GM23338 (cell line): ENCODE measurements at regions not wholly inside any gene's neighbourhood (a gene's known extent, or its start where the extent isn't known, plus 50 kb on each side); places are given as distances from the start of the nearest gene placed in this dataset.

Source experiments
- ATAC-seq: fragments of 200-7000 bp; cut with Tn5 transposase; 3 replicates; pipeline ENCODE4 v1.9.1; 2020
- DNase-seq: peaks from one replicate; pipeline ENCODE4 v3.0.0-alpha.2; 2015; ENCODE audit warnings: low spot score
- H2AFZ ChIP-seq: fragments of 200-600 bp; sonication (generic); 2 replicates; pipeline ENCODE4 v1.8.0; 2016; ENCODE audit warnings: antibody characterized with exemption, mild to moderate bottlenecking, moderate library complexity
- H3F3A ChIP-seq: fragments of 200-600 bp; sonication (generic); replicated peaks from 2 replicates; pipeline ENCODE4 v1.8.0; 2017; ENCODE audit warnings: antibody characterized with exemption, mixed run types, low read depth
- H3K27ac ChIP-seq: fragments of 200-600 bp; sonication (generic); 2 replicates; pipeline ENCODE4 v1.6.1; 2016; ENCODE audit warnings: low read depth
- H3K27me3 ChIP-seq: fragments of 200-600 bp; sonication (generic); 2 replicates; pipeline ENCODE4 v1.8.0; 2016; ENCODE audit warnings: mild to moderate bottlenecking, mixed run types, moderate library complexity; ENCODE audit not compliant: insufficient read depth
- H3K36me3 ChIP-seq: fragments of 200-600 bp; sonication (generic); 2 replicates; pipeline ENCODE4 v1.8.0; 2016; ENCODE audit warnings: mild to moderate bottlenecking; ENCODE audit not compliant: insufficient read depth
- H3K4me1 ChIP-seq: fragments of 200-600 bp; sonication (generic); 2 replicates; pipeline ENCODE4 v1.8.0; 2016; ENCODE audit warnings: mild to moderate bottlenecking, moderate library complexity; ENCODE audit not compliant: insufficient read depth
- H3K4me2 ChIP-seq: fragments of 200-600 bp; sonication (generic); 2 replicates; pipeline ENCODE4 v1.7.1; 2017; ENCODE audit warnings: mixed run types
- H3K4me3 ChIP-seq: fragments of 200-600 bp; sonication (generic); 2 replicates; pipeline ENCODE4 v1.6.1; 2016; ENCODE audit warnings: mixed run types
- H3K79me2 ChIP-seq: fragments of 200-600 bp; sonication (generic); replicated peaks from 2 replicates; pipeline ENCODE4 v1.8.0; 2017; ENCODE audit warnings: mild to moderate bottlenecking; ENCODE audit not compliant: insufficient read depth
- H3K9me2 ChIP-seq: fragments of 200-600 bp; sonication (generic); 2 replicates; pipeline ENCODE4 v1.8.0; 2017; ENCODE audit not compliant: insufficient read depth
- H4K20me1 ChIP-seq: fragments of 200-600 bp; sonication (generic); replicated peaks from 2 replicates; pipeline ENCODE4 v1.8.0; 2017; ENCODE audit warnings: mild to moderate bottlenecking; ENCODE audit not compliant: insufficient read depth
- H3K27ac Mint-ChIP-seq: 2 replicates; pipeline ENCODE4 v1.8.0; 2020; ENCODE audit warnings: inconsistent platforms, mild to moderate bottlenecking, moderate library complexity, mixed read lengths
- H3K27me3 Mint-ChIP-seq: 3 replicates; pipeline ENCODE4 v1.8.0; 2022; ENCODE audit warnings: low read depth, mild to moderate bottlenecking, moderate library complexity, mixed read lengths, inconsistent platforms; ENCODE audit not compliant: insufficient read depth, poor library complexity
- H3K36me3 Mint-ChIP-seq: 3 replicates; pipeline ENCODE4 v1.8.0; 2021; ENCODE audit warnings: low read depth, mild to moderate bottlenecking, inconsistent platforms, moderate library complexity, mixed read lengths
- H3K4me1 Mint-ChIP-seq: 3 replicates; pipeline ENCODE4 v1.8.0; 2020; ENCODE audit warnings: mild to moderate bottlenecking, inconsistent platforms, mixed read lengths
- H3K4me3 Mint-ChIP-seq: 3 replicates; pipeline ENCODE4 v1.8.0; 2021; ENCODE audit warnings: moderate library complexity, mild to moderate bottlenecking, inconsistent platforms, mixed read lengths
- H3K9me3 Mint-ChIP-seq: 3 replicates; pipeline ENCODE4 v1.8.0; 2020; ENCODE audit warnings: moderate library complexity, mild to moderate bottlenecking, inconsistent platforms, mixed read lengths
- NANOG ChIP-seq: IDR thresholded peaks from 2 replicates; pipeline ENCODE4 v1.6.1; 2016; ENCODE audit warnings: antibody characterized with exemption, borderline replicate concordance
- STAT1 ChIP-seq: IDR thresholded peaks from one replicate; pipeline ENCODE4 v1.6.1; 2016; ENCODE audit warnings: antibody characterized with exemption; ENCODE audit not compliant: unreplicated experiment
- ZNF331 ChIP-seq: fragments of 250-450 bp; sonication (Bioruptor Pico); IDR thresholded peaks from 2 replicates; pipeline ENCODE4 v1.5.0; 2020; ENCODE audit warnings: low read depth, mild to moderate bottlenecking, moderate library complexity
- ZNF462 ChIP-seq: fragments of 250-450 bp; sonication (Bioruptor Pico); IDR thresholded peaks from 2 replicates; pipeline ENCODE4 v1.5.0; 2020; ENCODE audit warnings: mild to moderate bottlenecking, moderate library complexity

- TF ChIP-seq ZNF462 (CRISPR knock-in tag) = no peak
Measured at GRCh38 chr9:18260521-18260920, 213.4 kb upstream of the ADAMTSL1 start (continued).

- H3K4me3 Mint-ChIP-seq = no peak overlapping the region
- no peak overlapping the region for H3K4me2 ChIP-seq
- H3K4me1 ChIP-seq = peaks cover 5% of the 10 kb centered on the region; the same call in 1 of the 2 replicates
- no peaks in the 10 kb centered on the region for H3K36me3 Mint-ChIP-seq
- no peaks in the 10 kb centered on the region for H3F3A ChIP-seq
- no peaks in the 10 kb centered on the region for H4K20me1 ChIP-seq
- H3K27ac Mint-ChIP-seq = no peak overlapping the region
- peaks cover 10% of the 10 kb centered on the region for H3K4me1 Mint-ChIP-seq
- peaks cover 3% of the 10 kb centered on the region for H3K27me3 Mint-ChIP-seq
- no peaks in the 10 kb centered on the region for H3K9me3 Mint-ChIP-seq
- no peak overlapping the region for H2AFZ ChIP-seq
- H3K79me2 ChIP-seq = no peaks in the 10 kb centered on the region
- peaks cover 2% of the 10 kb centered on the region; the same call in 1 of the 2 replicates for H3K9me2 ChIP-seq
- DNase-seq (no peak), ATAC-seq (no peak)
- TF ChIP-seq STAT1 = no peak
- no peak for TF ChIP-seq ZNF331 (CRISPR knock-in tag)
- H3K27ac ChIP-seq = no peak overlapping the region
- H3K4me3 ChIP-seq = no peak overlapping the region
- H3K27me3 ChIP-seq = no peaks in the 10 kb centered on the region
- H3K36me3 ChIP-seq = no peaks in the 10 kb centered on the region
Measured at GRCh38 chr9:18261181-18261580, 212.8 kb upstream of the ADAMTSL1 start.

- Mint-ChIP-seq H3K27me3 (peaks cover 3% of the 10 kb centered on the region), H3K4me3 (no peak overlapping the region), H3K27ac (no peak overlapping the region), H3K4me1 (peaks cover 10% of the 10 kb centered on the region), H3K36me3 (no peaks in the 10 kb centered on the region), H3K9me3 (no peaks in the 10 kb centered on the region)
- Histone ChIP-seq H3K4me3 (no peak overlapping the region), H3F3A (no peaks in the 10 kb centered on the region), H3K79me2 (no peaks in the 10 kb centered on the region), H4K20me1 (no peaks in the 10 kb centered on the region), H3K4me2 (peak overlapping the region; percentile 23; the same call in 1 of the 2 replicates), H3K36me3 (no peaks in the 10 kb centered on the region), H3K9me2 (peaks cover 5% of the 10 kb centered on the region; the same call in 1 of the 2 replicates), H3K27me3 (no peaks in the 10 kb centered on the region), H3K4me1 (peaks cover 5% of the 10 kb centered on the region; the same call in 1 of the 2 replicates), H2AFZ (peak overlapping the region; percentile 66; the same call in 1 of the 2 replicates), H3K27ac (no peak overlapping the region)
- ATAC-seq (peak; percentile 53; the same call in 2 of the 3 replicates), DNase-seq (peak; percentile 45)
- TF ChIP-seq NANOG (no peak), ZNF462 (CRISPR knock-in tag) (peak; percentile 42; the same call in 1 of the 2 replicates)
Measured at GRCh38 chr9:18263377-18263776, 210.6 kb upstream of the ADAMTSL1 start.
